ENCODE measurements at regions not wholly inside any gene's neighbourhood (a gene's known extent, or its start where the extent isn't known, plus 50 kb on each side); places are given as distances from the start of the nearest gene placed in this dataset.
"Not testable (repeated sequence)": the region's sequence is repeated elsewhere in the genome, so short reads cannot be mapped to it uniquely, and the experiment has no call there.

GRCh38 chr1:173307845-173308244, 100.7 kb upstream of the TNFSF4 start:
- no peak overlapping the region for H3K4me3 ChIP-seq (ENCODE audit: low read depth, low read length)
- TF ChIP-seq CTCF (IDR thresholded peaks at IDR 0.05; ENCODE audit: low read depth, low read length): no peak
- in situ Hi-C loops (cut with HindIII; ENCODE audit: low sequenced_read_pairs): no loop called here
- DNase-seq (ENCODE audit: low read depth, low spot score): no peak

GRCh38 chr1:173314656-173315055, 107.5 kb upstream of the TNFSF4 start:
- no peak overlapping the region for H3K4me3 ChIP-seq (ENCODE audit: low read depth, low read length)
- no peak for DNase-seq (ENCODE audit: low read depth, low spot score)
- TF ChIP-seq CTCF (IDR thresholded peaks at IDR 0.05; ENCODE audit: low read depth, low read length): no peak
- in situ Hi-C loops (cut with HindIII; ENCODE audit: low sequenced_read_pairs): no loop called here

DNA sequence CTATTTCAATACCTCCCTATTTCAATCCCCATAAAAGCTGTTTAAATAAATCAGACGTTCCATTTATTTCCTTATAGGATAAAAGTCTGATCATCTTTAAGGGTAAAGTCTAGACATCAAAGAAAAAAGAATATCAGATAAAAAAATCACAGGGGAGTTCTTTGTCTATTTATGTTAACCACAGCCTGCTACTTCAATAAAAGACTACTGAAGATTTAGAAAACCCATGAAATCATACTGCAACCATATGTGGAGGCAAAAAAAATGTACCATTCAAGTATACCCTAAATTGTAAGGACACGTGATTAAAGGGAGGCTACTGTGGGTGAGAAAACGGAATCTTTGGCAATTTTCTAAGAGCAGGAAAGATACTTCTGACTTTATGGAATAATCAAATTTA, 108.2 kb upstream of the TNFSF4 start:
- H3K4me3 ChIP-seq (ENCODE audit: low read depth, low read length): no peak overlapping the region
- no peak for DNase-seq (ENCODE audit: low read depth, low spot score)
- no peak for TF ChIP-seq CTCF (IDR thresholded peaks at IDR 0.05; ENCODE audit: low read depth, low read length)
- in situ Hi-C loops (cut with HindIII; ENCODE audit: low sequenced_read_pairs): no loop called here

DNA sequence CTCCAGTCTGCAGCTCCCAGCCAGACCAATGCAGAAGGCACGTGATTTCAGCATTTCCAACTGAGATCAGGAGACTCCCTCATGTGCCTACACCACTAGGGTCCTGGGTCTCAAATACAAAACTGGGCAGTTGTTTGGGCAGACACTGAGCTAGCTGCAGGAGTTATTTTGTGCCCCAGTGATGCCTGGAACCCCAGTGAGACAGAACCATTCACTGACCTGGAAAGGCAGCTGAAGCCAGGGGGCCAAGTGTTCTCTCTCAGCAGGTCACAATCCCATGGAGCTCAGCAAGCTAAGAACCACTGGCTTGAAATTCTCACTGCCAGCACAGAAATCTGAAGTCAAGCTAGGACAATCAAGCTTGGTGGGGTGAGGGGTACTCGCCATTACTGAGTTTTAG, 111.7 kb upstream of the TNFSF4 start:
- in situ Hi-C loops (cut with HindIII; ENCODE audit: low sequenced_read_pairs): no loop called here
- TF ChIP-seq CTCF (IDR thresholded peaks at IDR 0.05; ENCODE audit: low read depth, low read length): no peak
- no peak overlapping the region for H3K4me3 ChIP-seq (ENCODE audit: low read depth, low read length)
- DNase-seq (ENCODE audit: low read depth, low spot score): no peak

GRCh38 chr1:173324352-173324751, 117.2 kb upstream of the TNFSF4 start:
- H3K4me3 ChIP-seq (ENCODE audit: low read depth, low read length); in situ Hi-C loops (cut with HindIII; ENCODE audit: low sequenced_read_pairs); DNase-seq (ENCODE audit: low read depth, low spot score): not testable (repeated sequence)

DNA sequence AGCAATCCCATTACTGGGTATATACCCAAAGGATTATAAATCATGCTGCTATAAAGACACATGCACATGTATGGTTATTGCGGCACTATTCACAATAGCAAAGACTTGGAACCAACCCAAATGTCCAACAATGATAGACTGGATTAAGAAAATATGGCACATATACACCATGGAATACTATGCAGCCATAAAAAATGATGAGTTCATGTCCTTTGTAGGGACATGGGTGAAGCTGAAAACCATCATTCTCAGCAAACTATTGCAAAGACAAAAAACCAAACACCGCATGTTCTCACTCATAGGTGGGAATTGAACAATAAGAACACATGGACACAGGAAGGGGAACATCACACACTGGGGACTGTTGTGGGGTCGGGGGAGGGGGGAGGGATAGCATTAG, 120.9 kb upstream of the TNFSF4 start:
- in situ Hi-C loops (cut with HindIII; ENCODE audit: low sequenced_read_pairs); H3K4me3 ChIP-seq (ENCODE audit: low read depth, low read length); DNase-seq (ENCODE audit: low read depth, low spot score): not testable (repeated sequence)

GRCh38 chr1:173328961-173329360, 121.8 kb upstream of the TNFSF4 start:
- peak; percentile 22 for DNase-seq (ENCODE audit: low read depth, low spot score)
- H3K4me3 ChIP-seq (ENCODE audit: low read depth, low read length): no peak overlapping the region
- in situ Hi-C loops (cut with HindIII; ENCODE audit: low sequenced_read_pairs): no loop called here
- TF ChIP-seq CTCF (IDR thresholded peaks at IDR 0.05; ENCODE audit: low read depth, low read length): no peak

- H3K4me3 ChIP-seq (ENCODE audit: low read depth, low read length): no peak overlapping the region
- peak; percentile 86 for DNase-seq (ENCODE audit: low read depth, low spot score)
- in situ Hi-C loops (cut with HindIII; ENCODE audit: low sequenced_read_pairs): no loop called here
- TF ChIP-seq CTCF (IDR thresholded peaks at IDR 0.05; ENCODE audit: low read depth, low read length): no peak
Measured at GRCh38 chr1:173329726-173330125, 122.6 kb upstream of the TNFSF4 start.
